ELF-1 (cell line): ENCODE measurements at regions not wholly inside any gene's neighbourhood (a gene's known extent, or its start where the extent isn't known, plus 50 kb on each side); places are given as distances from the start of the nearest gene placed in this dataset.
"Not testable (repeated sequence)": the region's sequence is repeated elsewhere in the genome, so short reads cannot be mapped to it uniquely, and the experiment has no call there.

Source experiments
- DNase-seq: peaks from one replicate; pipeline ENCODE4 v3.0.0-alpha.2; 2016; ENCODE audit warnings: low read depth, low spot score

GRCh38 chr11:130550984-130551383 lies 102.5 kb downstream of the ADAMTS15 start:
- no peak for DNase-seq

- no peak for DNase-seq
Measured at GRCh38 chr11:130551388-130551787, 102.9 kb downstream of the ADAMTS15 start.

- no peak for DNase-seq
Measured at GRCh38 chr11:130553306-130553705, 104.9 kb downstream of the ADAMTS15 start.

- no peak for DNase-seq
Measured at GRCh38 chr11:130554241-130555055, 106.0 kb downstream of the ADAMTS15 start.

- no peak for DNase-seq
Measured at GRCh38 chr11:130555251-130555841, 106.9 kb downstream of the ADAMTS15 start.

- peak; percentile 85 for DNase-seq
Measured at GRCh38 chr11:130560000-130560780, 111.7 kb downstream of the ADAMTS15 start.

- DNase-seq = no peak
Measured at GRCh38 chr11:130560781-130561109, 112.3 kb downstream of the ADAMTS15 start.

GRCh38 chr11:130561441-130561881 lies 113.0 kb downstream of the ADAMTS15 start:
- DNase-seq = no peak

GRCh38 chr11:130562549-130562948 lies 114.1 kb downstream of the ADAMTS15 start:
- DNase-seq = no peak

GRCh38 chr11:130566360-130566759 lies 117.9 kb downstream of the ADAMTS15 start:
- DNase-seq = not testable (repeated sequence)

GRCh38 chr11:130571519-130571918 lies 123.1 kb downstream of the ADAMTS15 start:
- no peak for DNase-seq

GRCh38 chr11:130571947-130572584 lies 123.6 kb downstream of the ADAMTS15 start:
- DNase-seq = no peak

- no peak for DNase-seq
Measured at GRCh38 chr11:130573767-130574166, 125.3 kb downstream of the ADAMTS15 start.

GRCh38 chr11:130574740-130575139 lies 126.3 kb downstream of the ADAMTS15 start:
- DNase-seq = no peak

- DNase-seq = no peak
Measured at GRCh38 chr11:130576146-130576545, 127.7 kb downstream of the ADAMTS15 start.

- no peak for DNase-seq
Measured at GRCh38 chr11:130578738-130579368, 130.4 kb downstream of the ADAMTS15 start.

GRCh38 chr11:130580372-130580771 lies 131.9 kb downstream of the ADAMTS15 start:
- peak; percentile 86 for DNase-seq

- DNase-seq = no peak
Measured at GRCh38 chr11:130580891-130581492, 132.5 kb downstream of the ADAMTS15 start.

GRCh38 chr11:130581646-130582045 lies 133.2 kb downstream of the ADAMTS15 start:
- no peak for DNase-seq

- no peak for DNase-seq
Measured at GRCh38 chr11:130582176-130582575, 133.7 kb downstream of the ADAMTS15 start.

GRCh38 chr11:130582981-130583380 lies 134.5 kb downstream of the ADAMTS15 start:
- DNase-seq = no peak
